ENCODE measurements at regions not wholly inside any gene's neighbourhood (a gene's known extent, or its start where the extent isn't known, plus 50 kb on each side); places are given as distances from the start of the nearest gene placed in this dataset.

GRCh38 chr2:147521936-147522335 lies 322.9 kb upstream of the ACVR2A start:
- ATAC-seq (no peak), DNase-seq (no peak)
- H3K4me1 ChIP-seq (ENCODE audit: low read depth): no peaks in the 10 kb centered on the region
- TF ChIP-seq CTCF (IDR thresholded peaks at IDR 0.05): no peak
- intact Hi-C loops (cut with DNase I, micrococcal nuclease): no loop called here
- no peaks in the 10 kb centered on the region for H3K9me3 ChIP-seq
- no peak overlapping the region for H3K4me3 ChIP-seq
- no peaks in the 10 kb centered on the region for H3K36me3 ChIP-seq (ENCODE audit: low read depth)

GRCh38 chr2:147520817-147521216 lies 324.0 kb upstream of the ACVR2A start:
- ATAC-seq: no peak

GRCh38 chr2:147519178-147519577 lies 325.7 kb upstream of the ACVR2A start:
- H3K9me3 ChIP-seq: no peaks in the 10 kb centered on the region
- DNase-seq: no peak
- no peak for TF ChIP-seq CTCF (IDR thresholded peaks at IDR 0.05)
- no peak overlapping the region for H3K4me3 ChIP-seq
- no peaks in the 10 kb centered on the region for H3K36me3 ChIP-seq (ENCODE audit: low read depth)
- no peaks in the 10 kb centered on the region for H3K4me1 ChIP-seq (ENCODE audit: low read depth)
- intact Hi-C loops (cut with DNase I, micrococcal nuclease): no loop called here
- ATAC-seq: no peak

More at GRCh38 chr2:147520817-147521216, 324.0 kb upstream of the ACVR2A start:
- H3K4me1 ChIP-seq (ENCODE audit: low read depth): no peaks in the 10 kb centered on the region
- no peak overlapping the region for H3K4me3 ChIP-seq
- no peak for DNase-seq
- intact Hi-C loops (cut with DNase I, micrococcal nuclease): no loop called here
- no peaks in the 10 kb centered on the region for H3K36me3 ChIP-seq (ENCODE audit: low read depth)
- H3K9me3 ChIP-seq: no peaks in the 10 kb centered on the region
- no peak for TF ChIP-seq CTCF (IDR thresholded peaks at IDR 0.05)

GRCh38 chr2:147515213-147515612 lies 329.6 kb upstream of the ACVR2A start:
- no peak overlapping the region for H3K4me3 ChIP-seq
- peak; percentile 92 for ATAC-seq
- peak in 1 of 3 donors; percentile 22 for DNase-seq
- TF ChIP-seq CTCF (IDR thresholded peaks at IDR 0.05): no peak
- intact Hi-C loops (cut with DNase I, micrococcal nuclease): no loop called here
- H3K9me3 ChIP-seq: no peaks in the 10 kb centered on the region
- no peaks in the 10 kb centered on the region for H3K36me3 ChIP-seq (ENCODE audit: low read depth)
- no peaks in the 10 kb centered on the region for H3K4me1 ChIP-seq (ENCODE audit: low read depth)

- intact Hi-C loops (cut with DNase I, micrococcal nuclease): no loop called here
- no peak for TF ChIP-seq CTCF (IDR thresholded peaks at IDR 0.05)
- Histone ChIP-seq H3K9me3 (no peaks in the 10 kb centered on the region), H3K4me1 (ENCODE audit: low read depth) (no peaks in the 10 kb centered on the region), H3K36me3 (ENCODE audit: low read depth) (no peaks in the 10 kb centered on the region), H3K4me3 (no peak overlapping the region)
- ATAC-seq: no peak
- no peak for DNase-seq
These were observed 332.6 kb upstream of the ACVR2A start for GRCh38 chr2:147512206-147512605.

GRCh38 chr2:147511491-147511948 lies 333.3 kb upstream of the ACVR2A start:
- Histone ChIP-seq H3K36me3 (ENCODE audit: low read depth) (no peaks in the 10 kb centered on the region), H3K4me1 (ENCODE audit: low read depth) (no peaks in the 10 kb centered on the region), H3K9me3 (no peaks in the 10 kb centered on the region), H3K4me3 (no peak overlapping the region)
- TF ChIP-seq CTCF (IDR thresholded peaks at IDR 0.05): no peak
- DNase-seq (peak in 1 of 3 donors; percentile 55), ATAC-seq (peak; percentile 28)
- intact Hi-C loops (cut with DNase I, micrococcal nuclease): no loop called here

Measured in mucosa of descending colon (tissue), 3 donors.